DND-41 (cell line): ENCODE measurements at regions not wholly inside any gene's neighbourhood (a gene's known extent, or its start where the extent isn't known, plus 50 kb on each side); places are given as distances from the start of the nearest gene placed in this dataset.
"Not testable (repeated sequence)": the region's sequence is repeated elsewhere in the genome, so short reads cannot be mapped to it uniquely, and the experiment has no call there.

Experiments
- ATAC-seq: fragments of 200-7000 bp; cut with Tn5 transposase; 3 replicates; pipeline ENCODE4 v1.9.1; 2021; ENCODE audit warnings: low read depth; ENCODE audit not compliant: insufficient read depth
- DNase-seq: peaks from one replicate; pipeline ENCODE4 v3.0.0-alpha.2; 2020
- H2AFZ ChIP-seq: 2 replicates; pipeline ENCODE4 v1.6.0; 2012; ENCODE audit warnings: low read depth, low read length
- H3K27ac ChIP-seq: 2 replicates; pipeline ENCODE4 v1.5.1; 2012; ENCODE audit warnings: low read length, inconsistent platforms
- H3K27me3 ChIP-seq: fragments of 200-600 bp; sonication (generic); 2 replicates; pipeline ENCODE4 v1.6.0; 2012; ENCODE audit warnings: low read length, mild to moderate bottlenecking, inconsistent platforms; ENCODE audit not compliant: insufficient read depth, poor library complexity
- H3K36me3 ChIP-seq: 2 replicates; pipeline ENCODE4 v1.5.1; 2012; ENCODE audit warnings: low read length, inconsistent platforms; ENCODE audit not compliant: insufficient read depth
- H3K4me1 ChIP-seq: 2 replicates; pipeline ENCODE4 v1.5.1; 2012; ENCODE audit warnings: mild to moderate bottlenecking, low read length; ENCODE audit not compliant: insufficient read depth
- H3K4me2 ChIP-seq: 2 replicates; pipeline ENCODE4 v1.6.0; 2012; ENCODE audit warnings: mild to moderate bottlenecking, moderate library complexity, low read length, inconsistent platforms; ENCODE audit not compliant: insufficient read depth
- H3K4me3 ChIP-seq, 2 experiments: fragments of 200-600 bp in 1 of 2; shearing (Covaris generic) in 1 of 2; 2 replicates each; pipeline ENCODE4 v1.5.1; 2012 to 2016; ENCODE audit warnings: inconsistent platforms in 2 of 2, low read length in 2 of 2, mild to moderate bottlenecking in 2 of 2, low read depth in 1 of 2, moderate library complexity in 1 of 2
- H3K79me2 ChIP-seq: 2 replicates; pipeline ENCODE4 v1.6.0; 2012; ENCODE audit warnings: low read length, inconsistent platforms; ENCODE audit not compliant: insufficient read depth
- H3K9ac ChIP-seq: 2 replicates; pipeline ENCODE4 v1.6.0; 2012; ENCODE audit warnings: low read depth, mild to moderate bottlenecking, inconsistent platforms, low read length, moderate library complexity
- H3K9me3 ChIP-seq: 2 replicates; pipeline ENCODE4 v1.5.1; 2012; ENCODE audit warnings: low read length, moderate library complexity, mild to moderate bottlenecking, inconsistent platforms; ENCODE audit not compliant: insufficient read depth, severe bottlenecking
- H4K20me1 ChIP-seq: 2 replicates; pipeline ENCODE4 v1.6.0; 2012; ENCODE audit warnings: low read length; ENCODE audit not compliant: insufficient read depth
- CTCF ChIP-seq: IDR thresholded peaks from 2 replicates; pipeline ENCODE4 v1.5.1; 2012; ENCODE audit warnings: borderline replicate concordance, low read length, moderate library complexity, mild to moderate bottlenecking; ENCODE audit not compliant: poor library complexity, severe bottlenecking; ENCODE audit errors: extremely low read depth
- EZH2 ChIP-seq: IDR thresholded peaks from 3 replicates; pipeline ENCODE4 v1.6.1; 2012; ENCODE audit warnings: borderline replicate concordance, low read depth, mild to moderate bottlenecking, moderate library complexity, low read length, inconsistent platforms; ENCODE audit not compliant: severe bottlenecking

GRCh38 chr5:167852515-167852914 lies 438.9 kb upstream of the WWC1 start:
- Histone ChIP-seq H3K4me1 (no peaks in the 10 kb centered on the region), H3K27ac (no peak overlapping the region), H3K9me3 (no peaks in the 10 kb centered on the region), H3K36me3 (no peaks in the 10 kb centered on the region), H2AFZ (no peak overlapping the region), H4K20me1 (no peaks in the 10 kb centered on the region), H3K27me3 (no peaks in the 10 kb centered on the region), H3K79me2 (no peaks in the 10 kb centered on the region), H3K9ac (no peak overlapping the region), H3K4me2 (no peak overlapping the region), H3K4me3 (no peak overlapping the region)
- no peak for DNase-seq
- TF ChIP-seq EZH2 (no peak), CTCF (no peak)
- ATAC-seq, result no peak

GRCh38 chr5:167853421-167853820 lies 438.0 kb upstream of the WWC1 start:
- no peaks in the 10 kb centered on the region for H4K20me1 ChIP-seq
- DNase-seq (no peak), ATAC-seq (no peak)
- H3K9me3 ChIP-seq, result no peaks in the 10 kb centered on the region
- H3K27me3 ChIP-seq, result no peaks in the 10 kb centered on the region
- H3K4me2 ChIP-seq, result no peak overlapping the region
- H3K27ac ChIP-seq, result no peak overlapping the region
- H3K4me1 ChIP-seq, result no peaks in the 10 kb centered on the region
- H2AFZ ChIP-seq, result no peak overlapping the region
- no peaks in the 10 kb centered on the region for H3K36me3 ChIP-seq
- no peak overlapping the region for H3K4me3 ChIP-seq
- H3K9ac ChIP-seq, result no peak overlapping the region
- no peak for TF ChIP-seq EZH2
- no peak for TF ChIP-seq CTCF
- no peaks in the 10 kb centered on the region for H3K79me2 ChIP-seq

GRCh38 chr5:167855818-167856217 lies 435.6 kb upstream of the WWC1 start:
- DNase-seq (no peak), ATAC-seq (no peak)
- Histone ChIP-seq H3K4me3 (no peak overlapping the region), H3K9ac (no peak overlapping the region), H3K4me1 (no peaks in the 10 kb centered on the region), H3K27me3 (no peaks in the 10 kb centered on the region), H3K4me2 (no peak overlapping the region), H2AFZ (no peak overlapping the region), H3K9me3 (no peaks in the 10 kb centered on the region), H3K27ac (no peak overlapping the region), H3K79me2 (no peaks in the 10 kb centered on the region), H3K36me3 (no peaks in the 10 kb centered on the region), H4K20me1 (no peaks in the 10 kb centered on the region)
- TF ChIP-seq EZH2 (no peak), CTCF (no peak)

- no peak overlapping the region for H2AFZ ChIP-seq
- no peak for DNase-seq
- H3K4me2 ChIP-seq, result no peak overlapping the region
- H3K9ac ChIP-seq, result no peak overlapping the region
- no peak for ATAC-seq
- no peak for TF ChIP-seq CTCF
- no peak for TF ChIP-seq EZH2
- no peaks in the 10 kb centered on the region for H3K79me2 ChIP-seq
- H3K27me3 ChIP-seq, result no peaks in the 10 kb centered on the region
- no peak overlapping the region for H3K4me3 ChIP-seq
- no peaks in the 10 kb centered on the region for H3K9me3 ChIP-seq
- no peaks in the 10 kb centered on the region for H3K4me1 ChIP-seq
- no peaks in the 10 kb centered on the region for H3K36me3 ChIP-seq
- H3K27ac ChIP-seq, result no peak overlapping the region
- no peaks in the 10 kb centered on the region for H4K20me1 ChIP-seq
These were observed 434.1 kb upstream of the WWC1 start for GRCh38 chr5:167857321-167857720.

GRCh38 chr5:167858186-167858855 lies 433.1 kb upstream of the WWC1 start:
- H3K9me3 ChIP-seq, ATAC-seq: not testable (repeated sequence)

More at GRCh38 chr5:167858186-167858855, 433.1 kb upstream of the WWC1 start:
- H3K27ac ChIP-seq, H3K4me1 ChIP-seq, H3K9ac ChIP-seq, H4K20me1 ChIP-seq, H3K36me3 ChIP-seq, H3K27me3 ChIP-seq, DNase-seq, H3K4me2 ChIP-seq, H3K79me2 ChIP-seq, H2AFZ ChIP-seq, H3K4me3 ChIP-seq: not testable (repeated sequence)
